ENCODE measurements at regions not wholly inside any gene's neighbourhood (a gene's known extent, or its start where the extent isn't known, plus 50 kb on each side); places are given as distances from the start of the nearest gene placed in this dataset.

DNA sequence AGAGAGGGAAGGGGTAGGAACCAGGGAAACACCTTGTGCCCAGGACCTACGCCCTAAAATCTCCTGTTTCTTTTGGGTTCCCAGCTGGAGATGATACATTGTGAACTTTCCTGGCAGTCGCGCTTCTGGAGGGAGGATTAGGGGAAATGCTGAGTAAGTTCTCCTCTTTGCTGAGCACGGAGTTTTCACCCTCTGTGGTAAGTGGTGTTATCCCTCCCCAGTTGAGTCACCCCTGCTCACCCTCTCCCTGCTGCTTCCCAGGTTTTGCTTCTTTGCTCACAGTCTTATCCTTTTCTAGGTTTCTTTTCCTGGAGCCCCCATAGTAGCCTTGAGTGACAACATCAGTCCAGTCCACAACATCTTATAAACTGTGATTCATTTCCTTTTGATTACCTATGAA is 789.1 kb downstream of the TMEM121 start:
- no peaks in the 10 kb centered on the region for H3K27me3 ChIP-seq (replicated peaks in 1 of 4; ENCODE audit: control insufficient read depth in 3 of 4, extremely low read depth in 1 of 4, insufficient read depth in 3 of 4, low read length in 3 of 4)
- H2AFZ ChIP-seq (ENCODE audit: low read length), result no peak overlapping the region
- WGBS, 2 experiments (ENCODE audit: extremely low coverage in 1 of 2, insufficient coverage in 1 of 2, insufficient read length in 1 of 2, insufficient replicate concordance in 2 of 2, low coverage in 1 of 2, low lambda C conversion rate in 2 of 2, missing lambda C conversion rate in 1 of 2), result 77% methylated on average over 4 of the region's 4 CpGs; no CpG with 5 or more reads in 1 of the 2 experiments
- no peak overlapping the region for H4K5ac ChIP-seq (ENCODE audit: insufficient read length, low read depth, low read length)
- no peak for TF ChIP-seq MAFK (IDR thresholded peaks at IDR 0.05; ENCODE audit: low read depth, low read length)
- TF ChIP-seq, protein P1, sequence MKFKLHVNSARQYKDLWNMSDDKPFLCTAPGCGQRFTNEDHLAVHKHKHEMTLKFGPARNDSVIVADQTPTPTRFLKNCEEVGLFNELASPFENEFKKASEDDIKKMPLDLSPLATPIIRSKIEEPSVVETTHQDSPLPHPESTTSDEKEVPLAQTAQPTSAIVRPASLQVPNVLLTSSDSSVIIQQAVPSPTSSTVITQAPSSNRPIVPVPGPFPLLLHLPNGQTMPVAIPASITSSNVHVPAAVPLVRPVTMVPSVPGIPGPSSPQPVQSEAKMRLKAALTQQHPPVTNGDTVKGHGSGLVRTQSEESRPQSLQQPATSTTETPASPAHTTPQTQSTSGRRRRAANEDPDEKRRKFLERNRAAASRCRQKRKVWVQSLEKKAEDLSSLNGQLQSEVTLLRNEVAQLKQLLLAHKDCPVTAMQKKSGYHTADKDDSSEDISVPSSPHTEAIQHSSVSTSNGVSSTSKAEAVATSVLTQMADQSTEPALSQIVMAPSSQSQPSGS (IDR thresholded peaks at IDR 0.05; ENCODE audit: low read length), result no peak
- H2BK12ac ChIP-seq (ENCODE audit: low read depth, low read length), result no peak overlapping the region
- no peak overlapping the region for H4K8ac ChIP-seq (ENCODE audit: extremely low read depth, insufficient read depth, low read length)
- no peak overlapping the region for H3K56ac ChIP-seq (replicated peaks; ENCODE audit: insufficient read length, low read depth, low read length)
- H4K20me1 ChIP-seq (replicated peaks in 1 of 2; ENCODE audit: control insufficient read depth in 1 of 2, insufficient read depth in 2 of 2, low read length in 2 of 2), result no peaks in the 10 kb centered on the region
- no peak overlapping the region for H3K14ac ChIP-seq (ENCODE audit: insufficient read length)
- ChIA-PET CTCF (ENCODE audit: partially characterized antibody) (no interaction called here), POLR2A (ENCODE audit: partially characterized antibody) (no interaction called here)
- H3K4me2 ChIP-seq (ENCODE audit: insufficient read depth in 1 of 2, low read depth in 2 of 2, low read length in 2 of 2), result no peak overlapping the region
- H3K23ac ChIP-seq (ENCODE audit: insufficient read length), result no peak overlapping the region
- DNase-seq (ENCODE audit: low read depth in 1 of 2, low spot score in 2 of 2) (no peak), FAIRE-seq (no peak)
- no peaks in the 10 kb centered on the region for H3K4me1 ChIP-seq (replicated peaks in 1 of 4; ENCODE audit: control insufficient read depth in 3 of 4, insufficient read depth in 4 of 4, low read length in 3 of 4)
- H2BK5ac ChIP-seq (ENCODE audit: low read depth, low read length), result no peak overlapping the region
- peaks cover 76 to 81% of the 10 kb centered on the region in 2 experiments for H3K9me3 ChIP-seq (ENCODE audit: insufficient read depth in 2 of 2, low read depth in 1 of 2, low read length in 1 of 2)
- no peak overlapping the region for H2BK15ac ChIP-seq (ENCODE audit: low read length)
- no peaks in the 10 kb centered on the region for H3K36me3 ChIP-seq (ENCODE audit: control insufficient read depth in 2 of 4, insufficient read depth in 4 of 4, low read length in 3 of 4)
- H3K79me1 ChIP-seq (ENCODE audit: low read depth, low read length), result no peaks in the 10 kb centered on the region
- H3K79me2 ChIP-seq (ENCODE audit: control insufficient read depth in 1 of 2, insufficient read depth in 2 of 2, low read length in 2 of 2), result no peaks in the 10 kb centered on the region
- no peak overlapping the region for H3K27ac ChIP-seq (ENCODE audit: low read depth, low read length)
- no peak overlapping the region for H3K18ac ChIP-seq (ENCODE audit: extremely low read depth, low read length)
- H3K9ac ChIP-seq (replicated peaks in 1 of 4; ENCODE audit: extremely low read depth in 1 of 4, low read depth in 3 of 4, low read length in 3 of 4), result no peak overlapping the region
- no peak overlapping the region for H3K4me3 ChIP-seq (ENCODE audit: extremely low read depth in 1 of 4, insufficient read depth in 2 of 4, low read depth in 3 of 4, low read length in 4 of 4)
- no peak overlapping the region for H2AK5ac ChIP-seq (ENCODE audit: low read depth, low read length)
- H3K23me2 ChIP-seq (ENCODE audit: low read depth, low read length), result 0 out of 2 replicates have a peak, but pooled peaks cover 2% of the 10 kb centered on the region
- no peak overlapping the region for H2BK20ac ChIP-seq (ENCODE audit: low read length)
- no peak overlapping the region for H3K4ac ChIP-seq (replicated peaks; ENCODE audit: insufficient read length, low read depth, low read length)
- no peak overlapping the region for H4K91ac ChIP-seq (replicated peaks; ENCODE audit: insufficient read length, low read length)
- no peak overlapping the region for H2BK120ac ChIP-seq (replicated peaks; ENCODE audit: low read depth, low read length)

Data from H1 (cell line).